ENCODE measurements at regions not wholly inside any gene's neighbourhood (a gene's known extent, or its start where the extent isn't known, plus 50 kb on each side); places are given as distances from the start of the nearest gene placed in this dataset.

- TF ChIP-seq CTCF (conservative IDR thresholded peaks at IDR 0.05; ENCODE audit: low read length): no peak
- no peak for TF ChIP-seq EZH2phosphoT487 (IDR thresholded peaks at IDR 0.05; ENCODE audit: borderline replicate concordance)
Observed at GRCh38 chr13:31912647-31913401, 118.8 kb upstream of the FRY start.
